Endodermal cell (in vitro differentiated cells): ENCODE measurements at regions not wholly inside any gene's neighbourhood (a gene's known extent, or its start where the extent isn't known, plus 50 kb on each side); places are given as distances from the start of the nearest gene placed in this dataset.

Source experiments
- DNase-seq: peaks from one replicate; pipeline ENCODE4 v3.0.0-alpha.2; 2017
- H3K27ac ChIP-seq: 2 replicates; pipeline ENCODE4 v1.5.1; 2013; ENCODE audit warnings: mild to moderate bottlenecking, low read depth, low read length, moderate library complexity
- H3K27me3 ChIP-seq: 2 replicates; pipeline ENCODE4 v1.6.1; 2013; ENCODE audit warnings: mild to moderate bottlenecking, low read length, moderate library complexity; ENCODE audit not compliant: insufficient read depth, control insufficient read depth, poor library complexity, severe bottlenecking
- H3K36me3 ChIP-seq: 2 replicates; pipeline ENCODE4 v1.7.0; 2013; ENCODE audit warnings: mild to moderate bottlenecking, low read length, moderate library complexity; ENCODE audit not compliant: control insufficient read depth, insufficient read depth
- H3K4me1 ChIP-seq: one replicate; pipeline ENCODE4 v1.7.0; 2013; ENCODE audit warnings: low read length; ENCODE audit not compliant: control insufficient read depth, insufficient read depth
- H3K4me3 ChIP-seq: 2 replicates; pipeline ENCODE4 v1.5.1; 2013; ENCODE audit warnings: mild to moderate bottlenecking, low read length, moderate library complexity
- H3K9ac ChIP-seq: 2 replicates; pipeline ENCODE4 v1.6.1; 2013; ENCODE audit warnings: mild to moderate bottlenecking, low read length, moderate library complexity; ENCODE audit not compliant: poor library complexity, severe bottlenecking; ENCODE audit errors: extremely low read depth
- H3K9me3 ChIP-seq: 2 replicates; pipeline ENCODE4 v1.6.1; 2013; ENCODE audit warnings: mild to moderate bottlenecking, low read length, moderate library complexity; ENCODE audit not compliant: control insufficient read depth
- H3K27ac Mint-ChIP-seq: 2 replicates; pipeline ENCODE4 v1.8.0; 2020; ENCODE audit warnings: mixed read lengths
- H3K27me3 Mint-ChIP-seq: 2 replicates; pipeline ENCODE4 v1.8.0; 2021; ENCODE audit warnings: mild to moderate bottlenecking, mixed read lengths; ENCODE audit not compliant: insufficient read depth
- H3K36me3 Mint-ChIP-seq: 2 replicates; pipeline ENCODE4 v1.8.0; 2020; ENCODE audit warnings: low read depth, mixed read lengths
- H3K4me1 Mint-ChIP-seq: 2 replicates; pipeline ENCODE4 v1.8.0; 2020; ENCODE audit warnings: mixed read lengths
- H3K4me3 Mint-ChIP-seq: 2 replicates; pipeline ENCODE4 v1.8.0; 2020; ENCODE audit warnings: mild to moderate bottlenecking, moderate library complexity, mixed read lengths
- H3K9me3 Mint-ChIP-seq: 2 replicates; pipeline ENCODE4 v1.8.0; 2020; ENCODE audit warnings: mild to moderate bottlenecking, mixed read lengths
- WGBS, 2 experiments: methylation state at CpG; one replicate each; pipeline versions ENCODE4 v1.1.5 to v1.1.7; 2013; ENCODE audit warnings: missing lambda C conversion rate in 2 of 2, mixed read lengths in 1 of 2; ENCODE audit not compliant: insufficient coverage in 1 of 2, insufficient read length in 1 of 2; 5-methylcytosine and 5-hydroxymethylcytosine counted together
- TF ChIP-seq, protein P1 (sequence below): fragments of 200-600 bp; sonication (generic); conservative IDR thresholded peaks from 2 replicates; pipeline ENCODE4 v1.5.0; 2021; ENCODE audit warnings: antibody characterized with exemption, mild to moderate bottlenecking

GRCh38 chr17:77398274-77398673 lies 257.5 kb downstream of the SEC14L1 start:
- H3K9me3 Mint-ChIP-seq, result no peaks in the 10 kb centered on the region
- Histone ChIP-seq H3K4me3 (no peak overlapping the region), H3K9ac (no peak overlapping the region), H3K27me3 (no peaks in the 10 kb centered on the region), H3K9me3 (no peaks in the 10 kb centered on the region), H3K27ac (no peak overlapping the region), H3K4me1 (peaks cover 9% of the 10 kb centered on the region), H3K36me3 (peaks cover 13% of the 10 kb centered on the region)
- no peaks in the 10 kb centered on the region for H3K27me3 Mint-ChIP-seq
- 93 to 97% methylated on average over 6 to 11 of the region's 11 CpGs for WGBS, 2 experiments
- H3K36me3 Mint-ChIP-seq, result peaks cover 26% of the 10 kb centered on the region
- TF ChIP-seq, protein P1, sequence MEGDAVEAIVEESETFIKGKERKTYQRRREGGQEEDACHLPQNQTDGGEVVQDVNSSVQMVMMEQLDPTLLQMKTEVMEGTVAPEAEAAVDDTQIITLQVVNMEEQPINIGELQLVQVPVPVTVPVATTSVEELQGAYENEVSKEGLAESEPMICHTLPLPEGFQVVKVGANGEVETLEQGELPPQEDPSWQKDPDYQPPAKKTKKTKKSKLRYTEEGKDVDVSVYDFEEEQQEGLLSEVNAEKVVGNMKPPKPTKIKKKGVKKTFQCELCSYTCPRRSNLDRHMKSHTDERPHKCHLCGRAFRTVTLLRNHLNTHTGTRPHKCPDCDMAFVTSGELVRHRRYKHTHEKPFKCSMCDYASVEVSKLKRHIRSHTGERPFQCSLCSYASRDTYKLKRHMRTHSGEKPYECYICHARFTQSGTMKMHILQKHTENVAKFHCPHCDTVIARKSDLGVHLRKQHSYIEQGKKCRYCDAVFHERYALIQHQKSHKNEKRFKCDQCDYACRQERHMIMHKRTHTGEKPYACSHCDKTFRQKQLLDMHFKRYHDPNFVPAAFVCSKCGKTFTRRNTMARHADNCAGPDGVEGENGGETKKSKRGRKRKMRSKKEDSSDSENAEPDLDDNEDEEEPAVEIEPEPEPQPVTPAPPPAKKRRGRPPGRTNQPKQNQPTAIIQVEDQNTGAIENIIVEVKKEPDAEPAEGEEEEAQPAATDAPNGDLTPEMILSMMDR, result no peak
- peak overlapping the region; percentile 21 for H3K27ac Mint-ChIP-seq
- H3K4me1 Mint-ChIP-seq, result peaks cover 16% of the 10 kb centered on the region
- no peak overlapping the region for H3K4me3 Mint-ChIP-seq
- no peak for DNase-seq

GRCh38 chr17:77399319-77399957 lies 258.7 kb downstream of the SEC14L1 start:
- 96% methylated on average over 13 to 16 of the region's 16 CpGs for WGBS, 2 experiments
- Mint-ChIP-seq H3K27ac (no peak overlapping the region), H3K9me3 (no peaks in the 10 kb centered on the region), H3K36me3 (peaks cover 33% of the 10 kb centered on the region), H3K4me3 (no peak overlapping the region), H3K27me3 (no peaks in the 10 kb centered on the region), H3K4me1 (peaks cover 13% of the 10 kb centered on the region)
- no peak overlapping the region for H3K27ac ChIP-seq
- H3K9ac ChIP-seq, result no peak overlapping the region
- no peaks in the 10 kb centered on the region for H3K9me3 ChIP-seq
- peaks cover 1% of the 10 kb centered on the region for H3K4me1 ChIP-seq
- H3K36me3 ChIP-seq, result peaks cover 23% of the 10 kb centered on the region
- TF ChIP-seq, protein P1, result no peak
- H3K27me3 ChIP-seq, result no peaks in the 10 kb centered on the region
- no peak for DNase-seq
- H3K4me3 ChIP-seq, result no peak overlapping the region

GRCh38 chr17:77400445-77400870 lies 259.7 kb downstream of the SEC14L1 start:
- Mint-ChIP-seq H3K4me1 (peaks cover 11% of the 10 kb centered on the region), H3K9me3 (no peaks in the 10 kb centered on the region), H3K27ac (peak overlapping the region; percentile 75), H3K27me3 (no peaks in the 10 kb centered on the region), H3K36me3 (peaks cover 33% of the 10 kb centered on the region), H3K4me3 (no peak overlapping the region)
- no peaks in the 10 kb centered on the region for H3K27me3 ChIP-seq
- TF ChIP-seq, protein P1, result peak; percentile 60
- H3K9ac ChIP-seq, result no peak overlapping the region
- DNase-seq, result peak; percentile 90
- H3K36me3 ChIP-seq, result peaks cover 29% of the 10 kb centered on the region
- no peaks in the 10 kb centered on the region for H3K9me3 ChIP-seq
- H3K4me3 ChIP-seq, result no peak overlapping the region
- H3K27ac ChIP-seq, result no peak overlapping the region
- whole genome bisulfite sequencing, 2 experiments, result 90 to 100% methylated on average over 1 to 8 of the region's 8 CpGs
- H3K4me1 ChIP-seq, result no peaks in the 10 kb centered on the region
